ENCODE measurements at regions not wholly inside any gene's neighbourhood (a gene's known extent, or its start where the extent isn't known, plus 50 kb on each side); places are given as distances from the start of the nearest gene placed in this dataset.

DNA sequence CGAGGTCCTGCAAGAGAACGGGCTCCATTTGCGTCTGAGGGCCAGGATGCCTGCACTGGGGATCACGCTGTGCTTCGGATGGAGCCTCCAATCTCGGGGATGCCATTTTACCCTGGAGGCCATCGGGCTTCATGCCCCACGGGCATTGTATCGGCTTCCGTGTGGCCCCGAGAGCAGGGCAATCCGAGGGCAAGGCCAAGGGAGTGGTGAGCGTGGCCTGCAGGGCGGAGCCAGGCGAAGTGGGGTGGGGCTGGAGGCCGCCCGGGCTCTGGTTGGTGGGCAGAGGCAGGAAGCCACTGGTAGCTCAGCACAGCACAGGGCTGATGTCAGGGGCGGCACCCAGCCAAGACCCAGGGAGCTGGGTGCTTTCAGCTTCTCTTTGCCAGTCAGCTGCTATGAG is 57.5 kb upstream of the BHLHE23 start:
- DNase-seq: no peak
- intact Hi-C loops (cut with DNase I; ENCODE audit: low total_unique reads): no loop called here
- H3K9me3 ChIP-seq: no peaks in the 10 kb centered on the region
- H3K36me3 ChIP-seq: no peaks in the 10 kb centered on the region
- H3K4me3 ChIP-seq: no peak overlapping the region
- no peak for TF ChIP-seq EP300 (IDR thresholded peaks at IDR 0.05; ENCODE audit: low read depth)
- TF ChIP-seq POLR2AphosphoS5 (IDR thresholded peaks at IDR 0.05): no peak
- TF ChIP-seq POLR2A (IDR thresholded peaks at IDR 0.05): no peak
- in situ Hi-C loops (cut with MboI; ENCODE audit: low pct_ligation_motif_present in 1 of 4, low pct_unique_long_range_greater_than_20kb in 1 of 4, low sequenced_read_pairs in 3 of 4): no loop called here
- H3K27me3 ChIP-seq: peaks cover 56% of the 10 kb centered on the region
- no peaks in the 10 kb centered on the region for H3K4me1 ChIP-seq
- 60% methylated on average over 16 of the region's 18 CpGs; no CpG with 5 or more reads in 1 of the 2 donors for WGBS, 2 donors (ENCODE audit: low coverage in 1 of 2)
- no peak overlapping the region for H3K27ac ChIP-seq

- no peaks in the 10 kb centered on the region for H3K9me3 ChIP-seq
- H3K27me3 ChIP-seq: peaks cover 60% of the 10 kb centered on the region
- no peak overlapping the region for H3K27ac ChIP-seq
- H3K4me3 ChIP-seq: no peak overlapping the region
- TF ChIP-seq CTCF (IDR thresholded peaks at IDR 0.05): no peak
- TF ChIP-seq EP300 (IDR thresholded peaks at IDR 0.05; ENCODE audit: low read depth): no peak
- TF ChIP-seq POLR2A (IDR thresholded peaks at IDR 0.05): no peak
- no peak for TF ChIP-seq POLR2AphosphoS5 (IDR thresholded peaks at IDR 0.05)
- no peaks in the 10 kb centered on the region for H3K36me3 ChIP-seq
- no peaks in the 10 kb centered on the region for H3K4me1 ChIP-seq
- in situ Hi-C loops (cut with MboI; ENCODE audit: low pct_ligation_motif_present in 1 of 4, low pct_unique_long_range_greater_than_20kb in 1 of 4, low sequenced_read_pairs in 3 of 4) (no loop called here), intact Hi-C loops (cut with DNase I; ENCODE audit: low total_unique reads) (no loop called here)
- no peak for DNase-seq
- 79 to 81% methylated on average over 17 to 23 of the region's 23 CpGs for WGBS, 2 donors (ENCODE audit: low coverage in 1 of 2)
Observed at GRCh38 chr20:63062188-63063140, 55.7 kb upstream of the BHLHE23 start.

DNA sequence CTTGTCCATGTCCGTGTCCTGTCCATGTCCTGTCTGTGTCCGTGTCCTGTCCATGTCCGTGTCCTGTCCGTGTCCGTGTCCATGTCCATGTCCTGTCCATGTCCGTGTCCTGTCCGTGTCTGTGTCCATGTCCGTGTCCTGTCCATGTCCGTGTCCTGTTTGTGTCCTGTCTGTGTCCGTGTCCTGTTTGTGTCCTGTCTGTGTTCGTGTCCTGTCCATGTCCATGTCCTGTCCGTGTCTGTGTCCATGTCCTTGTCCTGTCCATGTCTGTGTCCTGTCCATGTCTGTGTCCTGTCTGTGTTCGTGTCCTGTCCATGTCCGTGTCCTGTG is 55.0 kb upstream of the BHLHE23 start:
- no peak for TF ChIP-seq POLR2AphosphoS5 (IDR thresholded peaks at IDR 0.05)
- no peak for TF ChIP-seq CTCF (IDR thresholded peaks at IDR 0.05)
- TF ChIP-seq POLR2A (IDR thresholded peaks at IDR 0.05): no peak
- TF ChIP-seq EP300 (IDR thresholded peaks at IDR 0.05; ENCODE audit: low read depth): no peak
- Histone ChIP-seq H3K27ac (no peak overlapping the region), H3K9me3 (no peaks in the 10 kb centered on the region), H3K36me3 (no peaks in the 10 kb centered on the region), H3K4me3 (no peak overlapping the region), H3K4me1 (no peaks in the 10 kb centered on the region), H3K27me3 (peaks cover 58% of the 10 kb centered on the region)
- intact Hi-C loops (cut with DNase I; ENCODE audit: low total_unique reads) (no loop called here), in situ Hi-C loops (cut with MboI; ENCODE audit: low pct_ligation_motif_present in 1 of 4, low pct_unique_long_range_greater_than_20kb in 1 of 4, low sequenced_read_pairs in 3 of 4) (no loop called here)
- no peak for DNase-seq
- 84 to 91% methylated on average over 14 of the region's 14 CpGs for WGBS, 2 donors (ENCODE audit: low coverage in 1 of 2)

GRCh38 chr20:63061051-63061770 is 54.4 kb upstream of the BHLHE23 start:
- intact Hi-C loops (cut with DNase I; ENCODE audit: low total_unique reads): no loop called here
- 90 to 93% methylated on average over 26 to 29 of the region's 29 CpGs for WGBS, 2 donors (ENCODE audit: low coverage in 1 of 2)
- Histone ChIP-seq H3K4me3 (no peak overlapping the region), H3K27ac (no peak overlapping the region), H3K36me3 (no peaks in the 10 kb centered on the region), H3K4me1 (no peaks in the 10 kb centered on the region), H3K9me3 (no peaks in the 10 kb centered on the region), H3K27me3 (peaks cover 58% of the 10 kb centered on the region)
- no peak for TF ChIP-seq POLR2A (IDR thresholded peaks at IDR 0.05)
- TF ChIP-seq POLR2AphosphoS5 (IDR thresholded peaks at IDR 0.05): no peak
- no peak for TF ChIP-seq CTCF (IDR thresholded peaks at IDR 0.05)
- no peak for TF ChIP-seq EP300 (IDR thresholded peaks at IDR 0.05; ENCODE audit: low read depth)
- in situ Hi-C loops (cut with MboI; ENCODE audit: low pct_ligation_motif_present in 1 of 4, low pct_unique_long_range_greater_than_20kb in 1 of 4, low sequenced_read_pairs in 3 of 4): no loop called here
- DNase-seq: no peak
